ENCODE measurements at regions not wholly inside any gene's neighbourhood (a gene's known extent, or its start where the extent isn't known, plus 50 kb on each side); places are given as distances from the start of the nearest gene placed in this dataset.

DNA sequence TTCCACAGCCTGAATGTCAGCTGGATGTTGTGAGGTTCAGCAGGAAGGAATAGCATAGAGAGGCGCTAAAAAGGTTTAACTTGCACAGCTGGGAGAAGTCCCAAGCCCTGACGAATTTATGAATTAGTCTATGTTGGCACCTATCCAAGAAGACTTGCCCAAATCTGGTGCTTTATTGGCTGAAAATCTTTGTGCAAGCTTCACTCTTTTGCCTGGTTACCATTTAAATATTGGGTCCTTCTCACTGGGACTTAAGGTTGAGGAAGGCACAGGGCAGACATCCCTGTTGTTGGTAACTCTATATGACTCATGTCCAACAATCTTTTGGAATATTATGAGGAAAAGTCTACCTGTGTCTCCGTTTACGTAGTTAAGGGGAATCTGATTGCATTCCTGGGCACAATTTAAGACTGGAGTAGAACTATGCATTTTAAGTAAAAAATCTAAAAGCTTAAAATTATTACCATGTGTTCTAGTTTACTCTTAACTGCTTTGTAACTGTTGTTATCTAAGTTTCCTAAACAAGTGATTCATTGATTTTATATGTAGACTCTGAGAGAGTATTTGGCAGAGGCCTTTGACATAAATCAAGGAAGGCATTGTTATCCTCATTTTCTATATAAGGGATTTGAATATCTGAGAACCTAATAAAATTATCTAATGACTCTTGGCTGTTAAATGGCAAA, 181.7 kb upstream of the DPYD start:
- Mint-ChIP-seq H3K27me3 (ENCODE audit: low read depth) (no peaks in the 10 kb centered on the region), H3K27ac (no peak overlapping the region), H3K4me1 (peaks cover 14% of the 10 kb centered on the region), H3K36me3 (ENCODE audit: low read depth) (peaks cover 4% of the 10 kb centered on the region), H3K9me3 (peaks cover 10% of the 10 kb centered on the region), H3K4me3 (no peak overlapping the region)
- no peak for TF ChIP-seq CTCF (IDR thresholded peaks at IDR 0.05; ENCODE audit: unreplicated experiment in 3 of 3)

- TF ChIP-seq CTCF (IDR thresholded peaks at IDR 0.05; ENCODE audit: unreplicated experiment in 3 of 3), result no peak
- Mint-ChIP-seq H3K36me3 (ENCODE audit: low read depth) (no peaks in the 10 kb centered on the region), H3K27ac (no peak overlapping the region), H3K4me3 (no peak overlapping the region), H3K4me1 (peaks cover 14% of the 10 kb centered on the region), H3K9me3 (peaks cover 5% of the 10 kb centered on the region), H3K27me3 (ENCODE audit: low read depth) (no peaks in the 10 kb centered on the region)
Observed at GRCh38 chr1:98101364-98101763, 180.5 kb upstream of the DPYD start.

DNA sequence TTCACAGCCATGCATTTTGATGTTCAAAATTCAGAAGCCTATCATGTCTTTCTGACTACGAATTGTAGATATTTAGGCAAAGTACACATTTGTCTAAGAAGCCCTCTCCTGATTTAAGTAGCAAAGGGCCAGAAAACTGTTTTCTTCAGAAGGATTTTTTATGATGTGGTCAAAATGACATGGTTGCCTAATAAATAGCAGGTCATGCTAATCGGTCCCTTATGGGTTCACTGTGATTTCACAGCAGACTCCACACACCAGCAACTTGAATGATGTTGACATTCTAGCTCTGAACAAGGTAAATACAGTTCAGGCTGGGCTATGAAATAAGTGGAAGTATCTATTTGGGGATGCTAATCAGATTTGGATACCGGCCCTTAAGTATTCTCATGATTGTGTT, 178.7 kb upstream of the DPYD start:
- no peak for TF ChIP-seq CTCF (IDR thresholded peaks at IDR 0.05; ENCODE audit: unreplicated experiment in 3 of 3)
- H3K36me3 Mint-ChIP-seq (ENCODE audit: low read depth), result no peaks in the 10 kb centered on the region
- no peak overlapping the region for H3K4me3 Mint-ChIP-seq
- H3K27me3 Mint-ChIP-seq (ENCODE audit: low read depth), result no peaks in the 10 kb centered on the region
- no peak overlapping the region for H3K27ac Mint-ChIP-seq
- H3K4me1 Mint-ChIP-seq, result peaks cover 8% of the 10 kb centered on the region
- no peaks in the 10 kb centered on the region for H3K9me3 Mint-ChIP-seq

DNA sequence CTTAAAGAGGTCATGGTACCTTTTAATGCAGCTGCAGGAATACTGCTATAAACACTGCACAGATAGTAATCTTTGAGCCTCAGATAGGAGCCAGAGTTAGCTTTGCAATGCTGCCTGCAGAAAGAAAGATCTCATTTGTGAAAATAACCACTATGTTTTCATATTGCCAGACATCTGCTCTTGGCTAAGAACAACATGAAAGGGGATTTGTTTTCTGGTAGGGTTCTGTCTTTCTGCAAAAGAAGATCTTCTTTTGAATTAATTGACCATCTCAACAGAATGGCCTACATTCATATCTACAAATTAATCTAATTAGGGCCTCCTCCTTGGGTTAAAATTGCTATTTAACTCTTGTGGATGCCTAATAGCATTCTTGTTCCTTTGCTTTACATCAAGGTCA, 177.6 kb upstream of the DPYD start:
- no peak for TF ChIP-seq CTCF (IDR thresholded peaks at IDR 0.05; ENCODE audit: unreplicated experiment in 3 of 3)
- no peaks in the 10 kb centered on the region for H3K27me3 Mint-ChIP-seq (ENCODE audit: low read depth)
- no peaks in the 10 kb centered on the region for H3K36me3 Mint-ChIP-seq (ENCODE audit: low read depth)
- no peak overlapping the region for H3K27ac Mint-ChIP-seq
- H3K4me1 Mint-ChIP-seq, result peaks cover under 1% of the 10 kb centered on the region
- no peak overlapping the region for H3K4me3 Mint-ChIP-seq
- no peaks in the 10 kb centered on the region for H3K9me3 Mint-ChIP-seq

- no peaks in the 10 kb centered on the region for H3K4me1 Mint-ChIP-seq
- no peaks in the 10 kb centered on the region for H3K27me3 Mint-ChIP-seq (ENCODE audit: low read depth)
- H3K4me3 Mint-ChIP-seq, result no peak overlapping the region
- no peak overlapping the region for H3K27ac Mint-ChIP-seq
- H3K9me3 Mint-ChIP-seq, result no peaks in the 10 kb centered on the region
- no peak for TF ChIP-seq CTCF (IDR thresholded peaks at IDR 0.05; ENCODE audit: unreplicated experiment in 3 of 3)
- H3K36me3 Mint-ChIP-seq (ENCODE audit: low read depth), result no peaks in the 10 kb centered on the region
Observed at GRCh38 chr1:98090351-98090750, 169.5 kb upstream of the DPYD start.

DNA sequence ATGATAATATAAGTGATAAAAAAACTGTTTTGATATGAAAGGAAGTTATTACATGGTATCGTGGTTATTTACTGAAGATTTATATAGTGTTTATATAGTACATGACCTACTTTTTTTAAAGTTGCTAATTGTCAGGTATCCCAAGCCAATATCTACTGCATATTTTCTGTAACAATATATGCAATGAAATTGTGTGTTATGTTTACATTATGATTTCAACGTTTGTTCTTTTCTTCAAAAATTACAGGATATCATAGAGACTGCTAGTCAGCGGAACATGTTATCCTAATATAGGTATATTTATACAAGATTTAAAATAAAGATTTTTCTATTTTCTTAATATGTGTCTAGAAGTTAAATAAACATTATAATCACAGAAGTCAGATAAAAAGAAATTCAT, 167.5 kb upstream of the DPYD start:
- H3K36me3 Mint-ChIP-seq (ENCODE audit: low read depth), result no peaks in the 10 kb centered on the region
- TF ChIP-seq CTCF (IDR thresholded peaks at IDR 0.05; ENCODE audit: unreplicated experiment in 3 of 3), result no peak
- H3K27ac Mint-ChIP-seq, result no peak overlapping the region
- H3K27me3 Mint-ChIP-seq (ENCODE audit: low read depth), result no peaks in the 10 kb centered on the region
- no peak overlapping the region for H3K4me3 Mint-ChIP-seq
- no peaks in the 10 kb centered on the region for H3K4me1 Mint-ChIP-seq
- H3K9me3 Mint-ChIP-seq, result no peaks in the 10 kb centered on the region

Measured in nephron (organoid).